Calu3 (cell line): ENCODE measurements at regions not wholly inside any gene's neighbourhood (a gene's known extent, or its start where the extent isn't known, plus 50 kb on each side); places are given as distances from the start of the nearest gene placed in this dataset.

Source experiments
- BruUV-seq: library from RNA; stranded (reverse); fragments of 400-500 nt; replicated peaks from 2 replicates; lab custom pipeline; 2021; lab: Mats Ljungman, UMichigan
- CTCF ChIA-PET: fragments of 300-600 bp; sonication (Branson Sonifier 250); formaldehyde crosslinking; loops from one replicate; lab custom pipeline; 2022; ENCODE audit warnings: antibody characterized with exemption; lab: Charles Lee
- DNase-seq: peaks from one replicate; pipeline ENCODE4 v3.0.0; 2022
- H3K27ac Mint-ChIP-seq: one replicate; pipeline ENCODE4 v1.8.0; 2022; ENCODE audit warnings: mixed read lengths; ENCODE audit not compliant: unreplicated experiment
- H3K27me3 Mint-ChIP-seq: one replicate; pipeline ENCODE4 v1.8.0; 2022; ENCODE audit warnings: mixed read lengths; ENCODE audit not compliant: unreplicated experiment
- H3K36me3 Mint-ChIP-seq: one replicate; pipeline ENCODE4 v1.8.0; 2022; ENCODE audit warnings: mild to moderate bottlenecking, moderate library complexity, mixed read lengths; ENCODE audit not compliant: insufficient read depth, unreplicated experiment
- H3K4me1 Mint-ChIP-seq: one replicate; pipeline ENCODE4 v1.8.0; 2022; ENCODE audit warnings: mild to moderate bottlenecking, low read depth, mixed read lengths; ENCODE audit not compliant: unreplicated experiment
- H3K4me3 Mint-ChIP-seq: one replicate; pipeline ENCODE4 v1.8.0; 2022; ENCODE audit warnings: mild to moderate bottlenecking, low read depth, moderate library complexity, mixed read lengths; ENCODE audit not compliant: unreplicated experiment
- H3K9me3 Mint-ChIP-seq: one replicate; pipeline ENCODE4 v1.8.0; 2022; ENCODE audit warnings: low read depth, mixed read lengths; ENCODE audit not compliant: unreplicated experiment
- intact Hi-C: fragments of 100-400 bp; cut with micrococcal nuclease; formaldehyde crosslinking; loops from one replicate; pipeline ENCODE4 v1.10.0; 2022; ENCODE audit not compliant: unreplicated experiment
- TF ChIP-seq, protein P1 (sequence below): fragments of 200-600 bp; IDR thresholded peaks from one replicate; pipeline ENCODE4 v1.8.0; 2022; ENCODE audit warnings: antibody characterized with exemption; ENCODE audit not compliant: unreplicated experiment

DNA sequence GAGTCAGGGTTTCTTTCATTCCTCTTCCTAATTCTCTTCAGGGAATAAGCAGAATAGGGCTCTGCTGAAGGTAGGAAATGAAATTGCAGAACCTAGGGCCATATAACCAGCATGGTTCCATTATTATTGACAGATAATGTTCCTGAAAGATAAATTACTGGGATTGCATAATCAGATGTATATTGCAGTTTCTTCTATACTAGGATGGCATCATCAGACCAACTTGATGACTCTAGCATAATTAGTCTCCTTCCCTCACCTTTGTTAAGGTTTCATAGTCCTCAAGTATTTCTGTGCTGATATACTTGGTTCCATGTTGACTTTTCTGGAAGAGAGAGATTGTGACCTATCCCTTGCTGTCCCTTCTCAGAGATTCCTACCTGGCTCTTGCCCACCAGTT, 492.3 kb upstream of the LCORL start:
- Mint-ChIP-seq H3K27me3 (no peaks in the 10 kb centered on the region), H3K4me3 (no peak overlapping the region), H3K27ac (no peak overlapping the region), H3K36me3 (no peaks in the 10 kb centered on the region), H3K4me1 (no peaks in the 10 kb centered on the region), H3K9me3 (peaks cover 11% of the 10 kb centered on the region)
- intact Hi-C loops, result no loop called here
- DNase-seq, result no peak
- CTCF ChIA-PET, result no interaction called here
- no TSS peak for BruUV-seq
- TF ChIP-seq, protein P1, sequence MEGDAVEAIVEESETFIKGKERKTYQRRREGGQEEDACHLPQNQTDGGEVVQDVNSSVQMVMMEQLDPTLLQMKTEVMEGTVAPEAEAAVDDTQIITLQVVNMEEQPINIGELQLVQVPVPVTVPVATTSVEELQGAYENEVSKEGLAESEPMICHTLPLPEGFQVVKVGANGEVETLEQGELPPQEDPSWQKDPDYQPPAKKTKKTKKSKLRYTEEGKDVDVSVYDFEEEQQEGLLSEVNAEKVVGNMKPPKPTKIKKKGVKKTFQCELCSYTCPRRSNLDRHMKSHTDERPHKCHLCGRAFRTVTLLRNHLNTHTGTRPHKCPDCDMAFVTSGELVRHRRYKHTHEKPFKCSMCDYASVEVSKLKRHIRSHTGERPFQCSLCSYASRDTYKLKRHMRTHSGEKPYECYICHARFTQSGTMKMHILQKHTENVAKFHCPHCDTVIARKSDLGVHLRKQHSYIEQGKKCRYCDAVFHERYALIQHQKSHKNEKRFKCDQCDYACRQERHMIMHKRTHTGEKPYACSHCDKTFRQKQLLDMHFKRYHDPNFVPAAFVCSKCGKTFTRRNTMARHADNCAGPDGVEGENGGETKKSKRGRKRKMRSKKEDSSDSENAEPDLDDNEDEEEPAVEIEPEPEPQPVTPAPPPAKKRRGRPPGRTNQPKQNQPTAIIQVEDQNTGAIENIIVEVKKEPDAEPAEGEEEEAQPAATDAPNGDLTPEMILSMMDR, result no peak

DNA sequence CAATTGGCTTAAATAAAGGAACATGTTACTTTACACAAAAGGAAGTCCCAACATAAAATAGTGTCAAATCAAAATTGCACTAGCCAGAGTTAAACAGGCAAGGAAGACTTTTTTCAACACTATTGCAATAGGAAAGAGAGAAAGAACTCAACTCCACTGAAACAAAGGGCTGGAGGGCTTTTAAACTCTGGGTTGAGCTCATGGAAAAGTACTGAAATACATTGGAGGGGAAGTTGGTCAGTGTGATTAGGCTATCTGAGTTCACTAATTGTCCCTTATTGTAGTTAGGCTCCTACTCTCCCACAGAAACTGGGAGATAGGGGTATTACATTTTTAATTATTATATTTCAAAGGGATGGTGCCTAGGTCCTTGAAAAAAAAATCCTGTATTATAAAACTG, 491.2 kb upstream of the LCORL start:
- DNase-seq, result no peak
- Mint-ChIP-seq H3K9me3 (peaks cover 8% of the 10 kb centered on the region), H3K4me1 (no peaks in the 10 kb centered on the region), H3K36me3 (no peaks in the 10 kb centered on the region), H3K27ac (no peak overlapping the region), H3K27me3 (no peaks in the 10 kb centered on the region), H3K4me3 (no peak overlapping the region)
- intact Hi-C loops, result no loop called here
- CTCF ChIA-PET, result no interaction called here
- TF ChIP-seq, protein P1, result no peak
- BruUV-seq, result no TSS peak

DNA sequence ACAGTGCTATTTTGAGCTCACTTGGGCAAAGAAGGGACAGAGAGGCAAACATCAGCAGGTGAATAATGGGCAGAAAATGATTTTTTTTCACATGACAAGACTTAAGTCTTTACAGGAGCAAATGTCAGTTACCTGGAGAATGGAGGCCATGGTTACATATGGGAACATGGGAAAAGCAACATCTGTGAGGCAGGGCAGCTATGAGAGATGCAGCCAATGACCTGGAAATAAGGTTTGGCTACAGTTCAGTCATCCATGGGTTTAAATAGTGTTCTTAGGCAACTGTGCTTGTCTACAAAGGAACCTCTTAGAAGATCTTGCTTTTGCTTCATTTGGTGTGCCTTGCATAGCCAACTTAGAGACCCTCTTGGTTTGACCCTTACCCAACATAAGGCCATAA, 490.2 kb upstream of the LCORL start:
- TF ChIP-seq, protein P1, result no peak
- peaks cover 12% of the 10 kb centered on the region for H3K9me3 Mint-ChIP-seq
- no peak overlapping the region for H3K27ac Mint-ChIP-seq
- no peaks in the 10 kb centered on the region for H3K36me3 Mint-ChIP-seq
- no peak overlapping the region for H3K4me3 Mint-ChIP-seq
- BruUV-seq, result no TSS peak
- intact Hi-C loops, result no loop called here
- CTCF ChIA-PET, result no interaction called here
- no peaks in the 10 kb centered on the region for H3K27me3 Mint-ChIP-seq
- no peak for DNase-seq
- no peaks in the 10 kb centered on the region for H3K4me1 Mint-ChIP-seq

DNA sequence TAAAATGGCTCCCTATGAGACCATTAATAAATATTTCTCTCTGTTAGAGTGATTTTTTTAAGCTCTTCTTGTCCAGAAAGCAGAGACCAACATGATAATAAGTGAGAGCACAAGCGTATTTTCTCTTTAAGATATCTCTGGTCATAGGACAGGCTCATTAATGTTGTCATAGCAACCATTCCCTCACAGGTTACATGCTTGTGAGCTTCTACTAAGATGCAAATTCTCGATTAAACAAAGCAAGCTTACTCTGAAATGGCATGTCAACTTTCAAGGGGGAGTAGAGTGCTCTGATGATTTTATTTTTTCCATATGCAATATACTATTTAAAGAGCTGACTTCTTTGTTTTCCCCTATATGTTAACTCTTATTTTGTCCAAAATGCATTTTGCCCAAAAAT, 487.2 kb upstream of the LCORL start:
- no peak for DNase-seq
- Mint-ChIP-seq H3K27me3 (no peaks in the 10 kb centered on the region), H3K4me3 (no peak overlapping the region), H3K4me1 (no peaks in the 10 kb centered on the region), H3K27ac (no peak overlapping the region), H3K9me3 (peaks cover 12% of the 10 kb centered on the region), H3K36me3 (no peaks in the 10 kb centered on the region)
- BruUV-seq, result no TSS peak
- intact Hi-C loops, result no loop called here
- CTCF ChIA-PET, result no interaction called here
- TF ChIP-seq, protein P1, result no peak

DNA sequence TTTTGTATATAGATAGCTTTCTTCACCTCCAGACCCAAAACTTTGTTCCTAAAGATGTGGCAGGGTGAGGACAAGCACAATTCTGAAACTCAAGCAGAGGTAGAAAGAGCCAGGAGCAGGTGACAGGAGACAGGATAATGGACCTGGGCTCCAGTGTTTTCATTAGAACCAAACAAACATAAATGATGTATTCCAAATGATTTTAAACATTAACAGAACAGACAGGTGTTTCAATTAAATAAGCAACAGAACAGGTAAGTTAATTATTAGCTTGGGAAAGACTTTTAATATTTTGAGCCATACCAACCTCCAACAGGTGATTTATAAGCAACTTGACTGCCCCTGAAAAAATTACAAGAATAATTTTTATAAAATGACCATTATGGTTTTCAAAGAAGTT, 459.4 kb upstream of the LCORL start:
- Mint-ChIP-seq H3K9me3 (peaks cover 6% of the 10 kb centered on the region), H3K4me1 (no peaks in the 10 kb centered on the region), H3K27me3 (no peaks in the 10 kb centered on the region), H3K27ac (no peak overlapping the region), H3K36me3 (no peaks in the 10 kb centered on the region), H3K4me3 (no peak overlapping the region)
- no TSS peak for BruUV-seq
- intact Hi-C loops, result no loop called here
- CTCF ChIA-PET, result no interaction called here
- DNase-seq, result no peak
- TF ChIP-seq, protein P1, result no peak
